ENCODE measurements at regions not wholly inside any gene's neighbourhood (a gene's known extent, or its start where the extent isn't known, plus 50 kb on each side); places are given as distances from the start of the nearest gene placed in this dataset.
"Not testable (repeated sequence)": the region's sequence is repeated elsewhere in the genome, so short reads cannot be mapped to it uniquely, and the experiment has no call there.

GRCh38 chr22:27041745-27042310 is 384.4 kb downstream of the MIAT start:
- DNase-seq (ENCODE audit: low read depth in 2 of 3, low spot score in 2 of 3): no peak

DNA sequence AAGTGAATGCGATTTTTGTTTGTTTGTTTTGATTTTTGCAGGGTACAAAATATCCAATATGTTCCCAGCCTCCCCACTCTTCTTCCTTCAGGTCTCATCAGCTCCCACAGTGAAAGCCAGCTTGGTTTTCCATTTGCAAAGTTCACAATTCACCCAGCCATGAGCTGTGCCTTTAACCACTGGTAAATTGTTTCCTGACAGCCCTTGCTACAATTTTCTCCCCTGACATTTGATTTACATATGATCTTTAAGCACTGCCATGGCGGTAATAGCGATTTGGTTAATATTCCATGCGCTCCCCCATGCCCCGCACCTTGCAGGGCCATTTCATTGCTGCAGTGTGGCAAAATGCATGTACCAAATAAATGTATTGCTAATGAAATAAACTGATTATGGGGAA is 385.9 kb downstream of the MIAT start:
- no peak for DNase-seq (ENCODE audit: low read depth in 2 of 3, low spot score in 2 of 3)

GRCh38 chr22:27045103-27045947 is 387.9 kb downstream of the MIAT start:
- DNase-seq (ENCODE audit: low read depth in 2 of 3, low spot score in 2 of 3): no peak

DNA sequence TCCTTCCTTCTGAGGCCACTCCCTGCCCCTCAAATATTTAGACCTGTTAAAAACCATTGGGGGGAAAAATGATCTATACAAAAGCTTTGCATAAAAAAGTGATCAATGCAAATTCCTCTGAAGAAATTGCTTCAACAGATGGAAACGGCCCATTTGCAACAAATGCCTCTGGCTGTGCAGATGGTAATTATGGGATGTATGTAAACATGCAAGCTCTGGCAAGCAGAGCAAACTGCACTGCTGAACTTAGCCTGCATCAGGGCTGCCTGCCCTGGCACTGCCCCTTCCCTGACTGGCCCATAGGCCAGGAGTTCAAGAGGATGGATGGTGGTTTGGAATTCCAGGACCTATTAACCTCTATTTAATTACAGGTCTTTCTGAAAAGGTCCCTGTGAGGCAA is 388.7 kb downstream of the MIAT start:
- no peak for DNase-seq (ENCODE audit: low read depth in 2 of 3, low spot score in 2 of 3)

- DNase-seq (ENCODE audit: low read depth in 2 of 3, low spot score in 2 of 3): no peak
These were observed 389.2 kb downstream of the MIAT start for GRCh38 chr22:27046603-27047002.

DNA sequence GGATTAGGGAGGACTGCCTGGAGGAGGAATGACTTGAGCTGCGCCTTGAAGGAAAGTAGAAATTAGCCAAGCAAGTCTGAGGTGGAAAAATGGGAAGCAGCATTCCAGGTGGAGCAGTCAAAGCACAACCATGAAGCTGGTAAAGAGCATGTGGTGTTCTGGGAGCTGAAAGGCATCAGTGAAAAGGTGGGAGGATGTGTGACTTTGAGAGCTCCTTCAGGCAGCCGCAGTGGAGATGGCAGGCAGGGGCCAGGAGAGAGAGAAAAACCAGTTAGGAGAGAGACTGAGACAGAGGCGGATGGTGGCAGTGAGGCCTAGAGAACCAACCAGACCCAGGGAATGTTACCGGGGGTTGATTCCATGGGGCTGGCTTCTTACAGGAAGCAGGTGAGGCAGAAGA is 393.4 kb downstream of the MIAT start:
- DNase-seq (ENCODE audit: low read depth in 2 of 3, low spot score in 2 of 3): no peak

DNA sequence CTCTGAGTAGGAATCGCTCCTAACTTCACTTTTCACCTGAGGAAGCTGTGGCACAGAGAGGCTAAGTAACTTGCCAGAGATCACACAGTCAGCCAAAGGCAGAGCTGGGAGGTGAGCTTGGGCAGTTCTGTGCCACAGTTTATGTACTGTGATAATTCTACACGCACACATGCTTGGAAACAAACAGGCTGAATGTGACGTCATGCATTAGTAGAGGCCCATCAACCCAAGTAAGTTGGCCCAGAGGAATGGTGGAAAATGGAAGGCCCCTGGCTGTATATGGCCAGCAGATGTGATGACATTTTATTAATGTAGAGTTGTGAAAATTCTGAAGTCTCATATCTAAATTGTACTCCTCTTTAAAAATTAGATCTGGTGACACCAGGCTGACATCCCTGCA is 394.0 kb downstream of the MIAT start:
- DNase-seq (ENCODE audit: low read depth in 2 of 3, low spot score in 2 of 3): no peak

DNA sequence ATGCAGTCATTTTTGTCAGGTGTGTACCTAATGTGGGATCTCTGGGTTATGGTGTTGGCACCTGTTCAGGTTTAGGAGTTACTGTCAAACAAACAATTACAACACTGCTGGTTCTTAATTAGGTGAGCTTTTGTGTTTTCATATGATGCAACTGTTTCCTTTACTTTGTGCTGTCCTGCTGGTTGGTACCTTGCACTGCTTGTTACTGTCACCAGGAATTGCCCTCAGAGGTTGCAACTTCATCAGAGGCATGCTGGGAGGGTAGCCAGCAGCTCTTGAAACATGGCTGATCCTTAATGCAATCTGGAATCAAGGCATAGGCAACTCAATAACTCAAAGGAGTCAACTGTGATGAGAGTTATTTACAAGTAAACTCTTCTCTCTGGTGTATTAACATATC is 400.3 kb downstream of the MIAT start:
- no peak for DNase-seq (ENCODE audit: low read depth in 2 of 3, low spot score in 2 of 3)

DNA sequence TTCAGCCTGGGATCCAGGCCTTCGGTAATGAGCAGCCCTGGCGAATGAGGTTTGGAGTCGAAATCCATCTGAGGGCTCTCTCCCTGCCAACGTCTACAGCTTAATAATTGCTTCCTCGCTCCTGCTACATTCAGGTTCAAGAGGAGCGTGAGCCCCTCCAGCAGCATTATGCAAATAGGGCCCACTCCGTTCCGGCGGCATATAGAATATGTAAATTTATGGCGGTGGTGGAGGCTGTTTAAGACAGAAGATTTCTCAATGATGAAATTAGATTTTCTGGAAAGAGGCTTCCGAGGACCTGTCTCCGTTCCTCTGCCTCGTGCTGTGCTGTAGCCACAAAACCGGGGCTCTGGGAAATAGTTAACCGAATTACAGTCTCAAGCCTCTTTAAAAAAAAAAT is 402.8 kb downstream of the MIAT start:
- DNase-seq (ENCODE audit: low read depth in 2 of 3, low spot score in 2 of 3): no peak

GRCh38 chr22:27062910-27063309 is 405.5 kb downstream of the MIAT start:
- no peak for DNase-seq (ENCODE audit: low read depth in 2 of 3, low spot score in 2 of 3)

- DNase-seq (ENCODE audit: low read depth in 2 of 3, low spot score in 2 of 3): peak in 2 of 3 donors; percentile 21 to 45
These were observed 406.0 kb downstream of the MIAT start for GRCh38 chr22:27063406-27063805.

DNA sequence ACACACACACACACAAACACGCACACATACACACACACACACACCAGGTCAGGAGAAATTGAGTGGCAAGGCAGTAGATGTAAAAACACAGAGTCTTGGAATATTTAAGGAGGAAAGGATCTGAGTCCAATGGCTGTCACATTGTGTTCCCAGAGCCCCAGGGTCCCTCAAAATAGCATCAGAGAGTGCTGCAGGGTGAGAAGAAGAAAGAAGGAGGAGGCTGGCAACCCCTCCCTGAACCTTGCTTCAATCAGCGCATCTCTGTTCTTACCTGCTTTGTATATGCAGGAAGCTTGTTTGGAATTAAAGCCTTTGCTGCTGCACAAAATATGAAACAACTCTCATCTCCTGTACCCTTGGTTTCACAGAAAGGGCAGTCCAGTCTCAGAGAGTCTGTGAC is 406.5 kb downstream of the MIAT start:
- DNase-seq (ENCODE audit: low read depth in 2 of 3, low spot score in 2 of 3): no peak

DNA sequence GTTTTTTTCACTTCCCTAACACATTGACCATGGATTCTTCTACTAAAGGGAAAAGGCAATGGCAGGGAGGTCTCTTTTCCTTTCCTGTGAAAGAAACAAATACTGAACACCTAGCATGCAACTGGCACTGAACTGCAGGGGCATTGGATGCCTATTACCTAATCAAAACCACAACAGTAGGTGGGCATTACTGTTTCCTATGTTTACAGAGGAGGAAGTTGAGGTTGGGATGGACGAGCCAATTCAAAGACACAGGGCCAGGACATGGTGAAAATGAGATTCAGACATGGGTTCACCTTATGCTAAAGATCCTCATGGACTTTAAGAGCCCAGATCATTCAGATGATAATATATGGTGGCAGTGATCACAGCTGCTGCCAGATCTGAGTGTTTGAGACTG is 407.0 kb downstream of the MIAT start:
- DNase-seq (ENCODE audit: low read depth in 2 of 3, low spot score in 2 of 3): peak in 1 of 3 donors; percentile 11

DNA sequence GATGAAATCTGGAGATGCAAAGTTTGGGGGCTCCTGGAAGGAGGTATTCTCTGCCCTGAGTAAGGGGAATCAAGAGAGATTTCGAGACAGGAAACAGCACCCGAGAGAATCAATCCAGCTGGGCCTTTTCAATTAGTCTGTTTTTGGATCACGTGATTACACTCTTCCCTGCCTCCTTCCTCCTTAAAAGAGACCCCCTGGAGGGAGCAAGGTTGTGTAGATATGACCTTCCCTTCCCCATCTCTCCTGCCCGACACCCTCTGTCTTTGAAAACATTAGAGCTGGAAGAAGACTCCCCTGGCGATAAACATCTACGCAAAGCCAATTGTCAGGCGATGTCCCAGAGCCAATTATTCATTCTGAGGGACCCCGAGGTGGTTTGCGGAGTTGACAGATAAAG is 407.9 kb downstream of the MIAT start:
- DNase-seq (ENCODE audit: low read depth in 2 of 3, low spot score in 2 of 3): no peak

GRCh38 chr22:27066856-27067255 is 409.5 kb downstream of the MIAT start:
- DNase-seq (ENCODE audit: low read depth in 2 of 3, low spot score in 2 of 3): no peak

GRCh38 chr22:27068121-27068520 is 410.7 kb downstream of the MIAT start:
- no peak for DNase-seq (ENCODE audit: low read depth in 2 of 3, low spot score in 2 of 3)

GRCh38 chr22:27070594-27070993 is 413.2 kb downstream of the MIAT start:
- no peak for DNase-seq (ENCODE audit: low read depth in 2 of 3, low spot score in 2 of 3)

DNA sequence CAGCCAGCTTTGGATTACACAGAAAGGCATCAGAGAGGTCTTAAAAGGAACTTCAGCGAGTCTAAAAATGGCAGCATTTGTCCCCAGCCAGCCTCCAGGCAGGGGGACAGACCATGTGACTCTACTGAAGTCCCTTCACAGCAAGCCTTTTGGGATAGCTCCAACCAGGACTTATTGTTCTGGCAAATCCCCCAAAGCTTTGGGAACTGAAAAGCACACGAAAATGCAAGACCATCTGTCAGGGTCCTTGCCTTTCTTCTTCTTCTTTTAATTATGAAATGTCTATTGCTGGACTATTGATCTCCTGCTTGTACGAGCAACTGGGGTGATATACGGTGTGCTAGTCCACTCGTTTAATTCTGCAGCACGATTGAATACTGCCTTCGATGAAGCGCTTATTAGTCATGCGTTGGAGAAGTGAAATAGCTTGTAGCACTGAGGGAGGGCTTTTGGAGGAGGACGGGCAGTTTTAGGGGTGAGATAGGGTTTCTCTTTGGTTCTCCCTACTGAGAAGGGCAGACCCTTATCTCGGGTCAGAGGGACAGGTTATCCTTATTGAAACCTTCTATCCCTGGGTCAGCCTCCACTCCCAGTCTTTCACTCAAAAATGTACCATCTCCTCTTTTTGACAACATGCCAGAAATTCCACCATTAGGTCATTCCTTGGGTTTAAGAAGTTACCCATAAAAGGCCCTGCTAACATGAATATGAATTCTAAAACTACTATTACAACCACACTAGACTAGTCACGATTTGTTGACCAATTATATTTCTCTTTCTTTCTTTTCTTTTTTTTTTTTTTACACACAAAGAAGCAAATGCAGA is 416.4 kb downstream of the MIAT start:
- DNase-seq (ENCODE audit: low read depth in 2 of 3, low spot score in 2 of 3): no peak

GRCh38 chr22:27075028-27075678 is 417.8 kb downstream of the MIAT start:
- peak in 1 of 3 donors; percentile 7 for DNase-seq (ENCODE audit: low read depth in 2 of 3, low spot score in 2 of 3)

- no peak for DNase-seq (ENCODE audit: low read depth in 2 of 3, low spot score in 2 of 3)
These were observed 418.5 kb downstream of the MIAT start for GRCh38 chr22:27075891-27076290.

DNA sequence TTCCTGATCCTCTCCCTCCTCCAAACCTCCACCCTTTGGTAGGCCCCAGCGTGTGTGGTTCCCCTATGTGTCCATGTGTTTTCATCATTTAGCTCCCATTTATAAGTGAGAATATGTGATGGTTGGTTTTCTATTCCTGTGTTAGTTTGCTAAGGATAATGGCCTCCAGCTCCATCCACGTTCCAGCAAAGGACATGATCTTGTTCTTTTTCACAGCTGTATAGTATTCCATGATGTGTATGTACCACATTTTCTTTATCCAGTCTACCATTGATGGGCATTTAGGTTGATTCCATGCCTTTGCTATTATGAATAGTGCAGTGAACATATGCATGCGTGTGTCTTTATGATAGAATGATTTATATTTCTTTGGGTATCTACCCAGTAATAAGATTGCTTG is 420.7 kb downstream of the MIAT start:
- not testable (repeated sequence) for DNase-seq (ENCODE audit: low read depth in 2 of 3, low spot score in 2 of 3)

Data from hematopoietic multipotent progenitor cell (in vitro differentiated cells).